ENCODE measurements at regions not wholly inside any gene's neighbourhood (a gene's known extent, or its start where the extent isn't known, plus 50 kb on each side); places are given as distances from the start of the nearest gene placed in this dataset.

GRCh38 chr1:70528590-70529333, 117.7 kb downstream of the CTH start (continued):
- TF ChIP-seq DBP (CRISPR knock-in tag; IDR thresholded peaks at IDR 0.05; ENCODE audit: not compliant biosample characterization), result no peak
- TF ChIP-seq STAG1 (CRISPR knock-in tag; IDR thresholded peaks at IDR 0.05), result peak; percentile 55
- TF ChIP-seq CTCF (CRISPR knock-in tag; IDR thresholded peaks at IDR 0.05), result peak; percentile 76

GRCh38 chr1:70536708-70537366, 125.8 kb downstream of the CTH start:
- no TSS peak for BruUV-seq (replicated peaks)
- TF ChIP-seq GMEB2 (CRISPR knock-in tag; IDR thresholded peaks at IDR 0.05; ENCODE audit: low read depth) (no peak), ZNF564 (CRISPR knock-in tag; IDR thresholded peaks at IDR 0.05) (no peak), FOXK2 (IDR thresholded peaks at IDR 0.05) (no peak), ZNF749 (CRISPR knock-in tag; IDR thresholded peaks at IDR 0.05; ENCODE audit: borderline replicate concordance) (no peak), DNMT3B (CRISPR knock-in tag; conservative IDR thresholded peaks at IDR 0.05) (no peak), ZNF878 (CRISPR knock-in tag; IDR thresholded peaks at IDR 0.05) (no peak), ZNF746 (CRISPR knock-in tag; IDR thresholded peaks at IDR 0.05) (no peak)

More at GRCh38 chr1:70536708-70537366, 125.8 kb downstream of the CTH start:
- H3K9ac ChIP-seq (ENCODE audit: insufficient read depth, low read depth, low read length), result no peak overlapping the region
- no peak overlapping the region for H3K27ac ChIP-seq (ENCODE audit: extremely low read length, insufficient read depth, low read length)
- no peaks in the 10 kb centered on the region for H3K36me3 ChIP-seq (replicated peaks in 1 of 2; ENCODE audit: control insufficient read depth in 1 of 2, insufficient read depth in 2 of 2, low read length in 2 of 2)
- CTCF ChIA-PET (ENCODE audit: low intra/inter-chr PET ratio, low total read pairs), result no interaction called here
- H3K79me2 ChIP-seq (ENCODE audit: insufficient read depth, low read length), result no peaks in the 10 kb centered on the region
- no peaks in the 10 kb centered on the region for H3K9me3 ChIP-seq (ENCODE audit: low read length)
- H2AFZ ChIP-seq (ENCODE audit: low read length), result no peak overlapping the region
- DNase-seq (ENCODE audit: low spot score) (no peak), FAIRE-seq (no peak), ATAC-seq (no peak)
- H3K4me1 ChIP-seq (ENCODE audit: insufficient read depth, low read length), result no peaks in the 10 kb centered on the region
- H4K20me1 ChIP-seq (ENCODE audit: insufficient read depth, low read length), result no peaks in the 10 kb centered on the region
- POLR2A ChIA-PET, result no interaction called here
- WGBS (ENCODE audit: low lambda C conversion rate), result 5% methylated on average over 3 of the region's 3 CpGs
- H3K4me3 ChIP-seq (replicated peaks in 1 of 3; ENCODE audit: insufficient read depth in 1 of 3, low read depth in 2 of 3, low read length in 3 of 3), result no peak overlapping the region
- H3K4me2 ChIP-seq (ENCODE audit: low read depth, low read length), result no peak overlapping the region
- intact Hi-C loops (cut with micrococcal nuclease; ENCODE audit: unreplicated experiment), result no loop called here
- H3K27me3 ChIP-seq (ENCODE audit: control insufficient read depth in 1 of 2, insufficient read depth in 2 of 2, low read length in 2 of 2), result no peaks in the 10 kb centered on the region
- in situ Hi-C loops (cut with HindIII; ENCODE audit: extremely low pct_ligation_motif_present, low pct_unique_long_range_greater_than_20kb), result no loop called here
